ENCODE measurements at regions not wholly inside any gene's neighbourhood (a gene's known extent, or its start where the extent isn't known, plus 50 kb on each side); places are given as distances from the start of the nearest gene placed in this dataset.

GRCh38 chr14:87185961-87186560 lies 806.9 kb downstream of the GALC start:
- TF ChIP-seq CTCF (IDR thresholded peaks at IDR 0.05; ENCODE audit: low read depth, low read length, missing input control) (no peak), REST (IDR thresholded peaks at IDR 0.05) (no peak), MAX (IDR thresholded peaks at IDR 0.05) (no peak), YY1 (IDR thresholded peaks at IDR 0.05) (no peak), NR2F2 (IDR thresholded peaks at IDR 0.05) (no peak), JUND (IDR thresholded peaks at IDR 0.05) (no peak), RAD21 (IDR thresholded peaks at IDR 0.05) (no peak), ZBTB33 (IDR thresholded peaks at IDR 0.05) (no peak), SP1 (IDR thresholded peaks at IDR 0.05) (no peak)
